IPS DF 4.7 (cell line): ENCODE measurements at regions not wholly inside any gene's neighbourhood (a gene's known extent, or its start where the extent isn't known, plus 50 kb on each side); places are given as distances from the start of the nearest gene placed in this dataset.
"Not testable (repeated sequence)": the region's sequence is repeated elsewhere in the genome, so short reads cannot be mapped to it uniquely, and the experiment has no call there.

ENCODE experiments used
- DNase-seq: peaks from one replicate; pipeline ENCODE4 v3.0.0-alpha.2; 2013; ENCODE audit warnings: low spot score; ENCODE audit errors: extremely low read depth

DNA sequence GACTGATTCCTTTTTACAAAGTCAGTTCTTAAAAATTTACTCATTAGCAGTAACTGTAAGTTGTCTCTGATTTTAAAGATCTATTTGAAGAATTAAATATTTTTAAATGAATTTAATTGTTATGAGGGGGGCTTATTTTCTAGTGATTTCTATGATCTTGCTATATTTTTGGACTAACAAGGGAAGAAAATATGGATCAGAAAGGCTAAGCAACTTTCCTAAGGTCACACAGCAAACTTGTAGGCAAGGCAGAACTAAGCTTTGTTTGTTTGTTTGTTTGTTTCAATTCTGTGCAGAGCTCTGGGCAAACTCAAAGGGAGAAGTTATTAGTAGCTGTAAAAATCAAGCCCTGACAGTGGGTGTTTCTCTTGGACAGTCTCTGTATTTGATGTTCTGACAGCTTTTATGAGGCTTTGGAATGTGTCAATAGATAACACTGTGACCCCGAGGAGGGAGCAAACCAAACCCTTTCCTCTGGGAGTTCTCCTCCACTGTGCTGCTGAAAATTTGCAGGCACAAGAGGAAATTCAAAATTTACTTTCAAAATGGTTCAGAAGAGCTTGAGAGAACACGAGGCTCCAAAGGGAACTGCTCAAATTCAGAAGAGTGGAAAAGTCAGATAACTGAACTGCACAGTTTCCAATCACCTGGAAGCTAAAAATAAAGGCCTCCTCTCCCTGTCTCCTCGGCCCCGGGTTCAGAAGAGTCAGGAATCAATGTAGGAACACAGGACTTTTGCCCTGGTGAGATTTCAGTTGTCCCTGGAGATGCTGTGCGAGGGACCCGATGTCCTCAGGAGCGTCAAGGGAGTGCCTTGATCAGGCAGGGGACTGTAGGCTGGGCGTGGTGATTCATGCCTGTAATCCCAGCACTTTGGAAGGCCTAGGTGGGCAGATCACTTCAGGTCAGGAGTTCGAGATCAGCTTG is 325.7 kb downstream of the GATA3 start:
- no peak for DNase-seq

DNA sequence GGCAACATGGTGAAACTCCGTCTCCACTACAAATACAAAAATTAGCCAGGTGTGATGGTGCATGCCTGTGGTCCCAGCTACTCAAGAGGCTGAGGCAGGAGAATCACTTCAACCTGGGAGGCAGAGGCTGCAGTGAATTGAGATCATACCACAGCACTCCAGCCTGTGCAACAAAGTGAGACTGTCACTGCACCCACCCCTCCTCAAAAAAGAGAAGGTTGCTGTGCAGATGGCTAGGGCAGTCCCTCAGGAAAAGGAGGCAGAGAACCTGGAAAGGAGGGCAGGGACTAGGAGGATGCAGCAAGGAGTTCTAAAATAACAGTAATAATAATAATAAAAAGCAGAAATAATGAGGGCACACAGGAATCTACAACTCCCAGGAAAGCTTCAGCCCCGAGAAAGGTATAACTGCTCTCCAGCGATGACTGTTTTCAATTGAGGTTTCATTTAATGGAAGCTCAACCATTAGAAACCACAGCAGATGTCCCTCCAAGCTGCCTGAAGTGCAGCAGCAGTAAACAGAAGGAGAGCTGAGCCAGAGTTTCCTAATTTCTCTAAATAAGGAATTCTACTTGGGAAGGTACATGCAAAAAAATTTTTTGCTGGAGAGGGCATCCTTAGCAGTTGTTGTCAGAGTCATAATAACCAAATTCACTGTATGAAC is 326.5 kb downstream of the GATA3 start:
- DNase-seq = no peak

DNA sequence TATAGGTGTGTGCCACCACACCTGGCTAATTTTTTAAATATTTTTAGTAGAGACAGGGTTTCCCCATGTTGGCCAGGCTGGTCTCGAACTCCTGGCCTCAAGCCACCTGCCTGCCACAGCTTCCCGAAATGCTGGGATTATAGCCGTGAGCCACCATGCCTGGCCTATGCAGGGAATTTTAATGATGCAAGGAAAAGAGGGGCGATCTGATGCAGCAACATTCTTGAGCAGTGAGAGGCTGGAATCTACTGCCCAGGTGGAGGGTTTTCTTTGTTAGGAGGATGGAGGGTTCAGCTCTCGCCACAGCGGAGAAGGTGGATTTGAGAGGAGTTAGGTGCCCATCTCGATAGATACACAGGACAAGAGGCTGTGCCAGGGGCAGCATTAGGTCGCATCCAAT is 332.3 kb downstream of the GATA3 start:
- no peak for DNase-seq

DNA sequence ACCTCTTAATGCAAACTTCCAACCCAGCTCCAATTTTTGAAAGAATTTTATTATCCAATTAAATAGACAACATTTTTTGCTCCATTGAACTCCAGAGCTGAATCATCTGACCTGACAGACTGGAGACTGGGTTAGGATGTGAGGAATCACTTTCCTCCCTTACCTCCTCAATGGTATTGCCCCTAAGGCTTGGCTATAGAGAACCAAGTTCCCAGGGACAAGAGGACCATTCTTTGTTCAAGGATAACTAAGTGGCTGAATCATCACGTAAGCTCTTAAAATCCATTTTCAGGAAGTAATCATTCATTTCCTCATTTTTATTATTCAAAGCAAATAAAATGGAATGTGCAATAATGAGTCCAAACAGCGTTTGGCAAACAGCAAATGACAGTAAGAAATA is 335.1 kb downstream of the GATA3 start:
- DNase-seq = no peak

DNA sequence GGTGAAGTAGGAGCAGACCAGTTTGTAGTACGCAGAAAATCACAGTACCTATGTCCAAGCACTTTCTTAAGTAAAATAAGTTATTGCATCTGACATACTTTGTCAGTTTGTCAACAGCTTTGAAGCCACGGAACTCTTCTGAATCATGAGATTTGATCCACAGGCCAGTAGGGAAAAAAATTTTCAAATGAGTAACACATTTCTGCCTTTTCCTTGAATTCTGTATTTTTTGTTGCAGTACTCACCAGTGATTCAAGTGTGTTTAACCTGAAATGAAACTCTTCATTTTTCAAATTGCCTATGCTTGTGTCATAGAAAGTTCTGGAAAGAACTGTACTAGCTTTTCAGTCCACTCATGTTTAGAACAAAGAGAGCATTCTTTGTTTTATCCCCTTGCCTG is 337.7 kb downstream of the GATA3 start:
- no peak for DNase-seq

DNA sequence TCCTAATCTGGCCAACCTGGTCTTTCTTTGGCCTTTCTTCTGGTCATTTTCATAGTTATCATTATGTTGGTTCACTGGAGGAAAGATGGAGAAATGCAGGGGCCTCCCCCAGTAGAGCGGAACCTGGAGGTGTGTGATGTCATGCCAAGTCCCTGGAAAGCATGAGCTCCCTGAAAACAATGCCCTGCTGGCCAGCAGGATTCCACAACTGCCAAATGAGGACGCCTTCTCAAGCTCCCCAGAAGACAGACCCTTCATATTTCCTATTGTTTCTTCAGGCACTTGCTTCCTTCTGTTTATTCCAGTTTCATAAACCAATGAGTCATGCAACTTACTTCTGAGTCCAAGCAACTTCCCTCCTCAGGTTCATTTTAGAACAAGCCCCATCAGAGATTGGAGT is 339.0 kb downstream of the GATA3 start:
- no peak for DNase-seq

DNA sequence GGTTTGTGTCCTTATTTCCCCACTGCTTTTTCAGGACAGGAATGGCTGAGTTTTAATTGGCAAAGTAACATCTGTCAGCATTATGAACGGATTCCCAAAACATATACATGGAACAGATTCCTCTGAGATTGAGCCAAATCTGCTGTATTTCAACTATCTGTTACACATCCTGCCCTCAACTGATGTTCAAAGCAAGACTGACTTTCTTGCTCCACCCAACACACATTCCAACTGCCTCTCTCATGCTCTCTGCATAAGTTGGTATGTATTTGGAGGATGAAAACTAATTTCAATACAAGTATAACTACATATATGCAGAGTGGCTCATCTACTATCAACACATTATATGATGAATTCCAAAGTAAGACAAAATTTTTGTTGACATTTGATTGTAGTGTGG is 342.2 kb downstream of the GATA3 start:
- no peak for DNase-seq

DNA sequence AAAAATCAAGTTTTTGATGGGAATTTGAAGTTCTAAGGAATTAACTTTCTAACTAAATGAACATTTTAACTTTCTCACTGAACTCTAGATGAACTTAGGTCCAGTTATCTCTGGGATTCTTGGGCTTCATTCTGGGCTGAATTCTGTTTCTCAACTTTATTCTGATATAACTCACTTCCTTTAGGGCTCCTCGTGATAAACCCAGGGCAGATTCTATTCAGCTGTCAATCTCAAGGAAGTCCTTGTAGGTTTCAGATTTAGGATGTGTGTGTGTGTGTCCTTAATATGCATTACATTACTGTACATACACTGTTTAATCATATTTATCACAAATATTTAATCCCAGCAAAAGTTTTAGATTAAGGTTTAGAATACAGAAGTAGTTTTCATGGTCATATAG is 344.3 kb downstream of the GATA3 start:
- no peak for DNase-seq

DNA sequence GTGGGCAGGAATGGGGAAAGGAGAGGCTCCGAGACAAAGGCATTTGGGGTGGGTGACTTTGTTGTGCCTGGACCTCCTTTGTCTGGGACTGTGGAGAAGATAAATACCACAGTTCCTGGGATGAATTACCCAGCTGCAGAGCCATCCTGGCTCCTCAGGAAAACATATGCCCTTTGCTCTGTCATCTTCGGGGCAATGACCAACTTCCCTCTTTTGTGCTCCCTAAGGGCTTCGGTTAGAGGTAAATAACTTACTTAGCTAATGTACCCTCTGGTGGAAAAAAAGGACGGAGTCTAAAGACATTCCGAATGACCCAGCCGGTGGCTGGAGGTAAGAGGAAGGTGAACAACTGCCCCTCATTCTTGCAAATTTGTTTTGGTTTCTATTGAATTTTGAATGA is 345.7 kb downstream of the GATA3 start:
- no peak for DNase-seq

DNA sequence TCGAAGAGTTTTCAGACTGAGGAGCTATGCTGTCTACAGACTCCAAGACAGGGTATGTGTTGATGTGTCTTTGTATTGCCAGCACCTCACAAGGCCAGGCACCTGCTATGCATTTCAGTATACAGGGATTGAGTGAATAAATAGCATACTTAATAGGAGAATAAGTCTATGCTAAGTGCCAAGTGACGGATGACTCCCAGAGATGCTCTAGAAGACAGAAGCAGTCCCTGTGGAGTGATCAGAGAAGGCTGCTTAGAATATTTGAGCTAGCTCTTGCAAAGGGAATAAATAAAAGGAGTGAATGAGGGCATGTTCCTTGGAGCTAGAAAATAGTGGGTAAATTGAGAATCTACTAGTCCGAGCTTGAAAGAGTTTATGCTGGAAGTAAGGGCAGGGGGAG is 346.4 kb downstream of the GATA3 start:
- DNase-seq = no peak

DNA sequence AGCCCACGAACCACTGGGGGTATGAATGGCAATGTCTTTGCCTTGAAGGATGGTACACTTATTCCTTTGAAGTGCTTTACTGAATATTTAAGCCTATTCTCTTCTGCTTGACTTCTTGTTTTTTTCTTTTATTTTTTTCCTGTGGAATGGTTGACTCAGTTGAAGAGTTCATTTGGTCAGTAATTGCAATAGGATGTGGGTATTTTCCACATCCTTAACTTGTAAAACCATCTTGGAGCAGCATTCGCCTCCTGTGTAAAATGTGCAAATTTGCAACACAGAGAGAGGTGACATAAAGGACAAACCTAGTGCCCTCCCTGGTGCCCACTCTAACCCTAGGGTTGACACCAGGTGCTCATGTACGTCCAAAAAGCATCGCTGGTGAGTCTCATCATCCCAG is 347.0 kb downstream of the GATA3 start:
- no peak for DNase-seq

DNA sequence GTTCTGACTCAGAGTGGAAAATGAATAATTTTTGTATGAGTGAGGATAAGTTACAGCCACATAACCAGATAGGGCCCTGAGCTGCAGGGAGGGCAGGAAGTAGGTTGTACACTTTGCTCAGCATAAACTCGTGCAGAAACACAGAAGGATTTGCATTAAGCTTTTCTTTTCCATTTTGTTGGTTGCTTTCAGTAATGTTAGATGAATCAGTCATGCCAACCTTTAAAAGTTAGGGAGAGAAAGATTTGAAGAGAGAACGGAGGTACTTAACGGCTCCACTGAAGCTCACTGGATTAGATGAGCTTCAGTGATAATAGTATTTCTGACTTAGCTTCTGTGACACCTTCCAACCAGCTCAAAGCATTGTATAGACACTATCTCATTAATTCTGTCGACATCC is 348.1 kb downstream of the GATA3 start:
- DNase-seq = no peak

DNA sequence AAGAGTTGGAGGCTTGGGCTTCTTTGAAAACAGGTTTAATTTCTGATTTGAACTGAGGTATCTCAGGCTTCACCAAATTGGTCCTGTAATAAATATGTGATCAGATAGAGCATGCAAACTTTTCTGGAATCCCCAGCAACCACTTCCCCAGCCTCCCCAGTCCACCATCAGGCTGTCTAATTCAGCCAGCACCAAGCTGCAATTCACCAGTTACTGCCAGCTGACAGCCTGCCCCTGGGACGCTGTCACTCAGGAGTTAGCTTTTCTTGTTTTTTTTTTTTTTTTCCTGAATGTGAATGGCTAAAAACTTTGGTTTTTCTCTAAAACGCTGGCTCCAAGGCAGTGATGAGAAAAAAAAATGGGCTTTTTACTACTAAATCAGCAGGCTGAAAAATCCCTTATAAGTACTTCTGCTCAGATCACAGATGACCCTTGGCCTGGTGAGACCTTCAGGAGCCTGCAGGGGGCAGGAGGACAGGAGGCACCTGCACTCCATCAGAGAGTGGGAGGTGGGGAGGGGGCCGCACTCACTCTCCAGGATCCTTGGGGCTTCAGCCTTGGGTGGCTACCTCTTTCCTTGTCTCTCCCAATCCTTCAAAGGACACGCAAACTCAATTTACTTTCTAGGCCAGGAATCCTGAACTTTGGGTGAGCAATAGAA is 349.4 kb downstream of the GATA3 start:
- no peak for DNase-seq

DNA sequence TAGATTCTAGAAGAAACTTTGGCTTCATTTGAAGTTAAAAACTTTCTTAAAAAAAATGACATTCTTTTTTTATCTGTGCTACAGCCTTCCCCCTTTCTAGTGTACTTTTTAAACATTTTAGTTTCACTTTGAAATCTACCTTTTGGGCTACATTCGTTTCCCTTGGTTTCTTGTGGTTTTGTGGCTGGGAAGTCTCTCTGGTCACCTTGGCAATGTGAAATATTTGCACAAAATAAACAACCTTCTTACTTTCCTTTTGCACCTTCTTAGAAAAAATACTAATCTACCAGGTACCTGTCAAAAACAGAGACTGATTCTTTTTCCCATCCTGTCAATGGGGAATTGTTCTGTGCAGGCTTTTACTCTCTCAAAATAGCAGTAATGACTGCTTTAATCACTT is 350.2 kb downstream of the GATA3 start:
- DNase-seq = no peak

DNA sequence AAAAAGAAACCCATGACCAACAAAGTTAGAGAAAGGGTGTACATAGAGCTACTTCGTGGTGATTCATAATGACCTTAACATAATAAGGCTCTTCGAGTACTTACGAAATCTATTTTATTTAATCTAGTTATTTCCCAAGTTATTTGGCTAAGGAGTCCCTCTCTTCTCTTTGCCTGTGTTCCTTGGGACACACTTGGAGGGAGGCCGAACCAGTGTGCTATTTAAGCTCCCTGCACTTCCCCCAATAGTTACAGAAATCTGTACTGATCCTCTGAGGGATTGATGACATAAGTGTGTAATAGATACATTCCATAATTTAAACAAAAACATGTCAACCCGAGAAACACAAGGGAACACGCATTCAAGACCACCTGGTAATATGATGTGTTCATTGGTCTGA is 351.1 kb downstream of the GATA3 start:
- DNase-seq = no peak

DNA sequence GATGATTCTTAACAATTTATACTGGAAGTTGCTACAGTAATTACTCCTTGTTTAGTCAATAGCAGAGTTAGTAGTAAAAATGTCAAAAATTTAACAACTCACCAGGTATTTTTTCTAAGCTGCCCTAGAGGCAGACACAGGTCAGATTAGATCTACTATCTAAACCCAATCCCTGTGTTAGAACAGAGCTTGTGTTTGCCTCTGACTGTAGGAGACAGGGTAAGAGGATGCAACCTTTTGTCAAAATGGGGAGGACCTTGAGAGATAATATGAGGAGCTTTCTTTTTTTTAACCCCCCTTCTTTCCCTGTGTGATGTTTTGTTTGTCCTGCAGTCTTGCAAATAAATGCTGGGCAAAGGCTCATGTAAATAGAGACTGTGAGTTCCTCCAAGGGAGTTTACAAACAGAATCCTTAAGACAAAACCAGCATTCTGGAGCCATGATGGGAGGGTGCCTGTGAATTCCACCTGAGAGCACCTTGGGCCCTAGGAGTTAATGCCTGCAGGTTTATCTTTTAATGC is 353.1 kb downstream of the GATA3 start:
- no peak for DNase-seq

DNA sequence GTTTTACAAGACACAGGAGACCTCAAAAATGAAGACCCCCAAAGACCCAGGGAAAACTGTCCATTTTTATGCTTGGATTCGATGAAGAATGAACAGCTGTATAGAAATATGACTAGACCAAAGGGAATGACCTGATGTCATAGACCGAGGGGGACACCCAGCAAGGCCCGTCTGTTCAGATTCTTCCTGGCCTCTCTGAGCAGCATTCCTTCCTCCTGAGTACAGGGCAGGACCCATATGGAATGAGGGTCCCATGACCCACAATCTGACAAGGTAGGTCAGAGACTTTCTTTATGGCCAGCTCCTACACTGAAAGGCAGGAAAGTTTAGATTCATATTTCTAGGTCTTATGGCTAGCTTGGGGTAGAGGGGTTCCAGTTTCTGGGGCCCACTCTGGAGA is 356.0 kb downstream of the GATA3 start:
- no peak for DNase-seq

DNA sequence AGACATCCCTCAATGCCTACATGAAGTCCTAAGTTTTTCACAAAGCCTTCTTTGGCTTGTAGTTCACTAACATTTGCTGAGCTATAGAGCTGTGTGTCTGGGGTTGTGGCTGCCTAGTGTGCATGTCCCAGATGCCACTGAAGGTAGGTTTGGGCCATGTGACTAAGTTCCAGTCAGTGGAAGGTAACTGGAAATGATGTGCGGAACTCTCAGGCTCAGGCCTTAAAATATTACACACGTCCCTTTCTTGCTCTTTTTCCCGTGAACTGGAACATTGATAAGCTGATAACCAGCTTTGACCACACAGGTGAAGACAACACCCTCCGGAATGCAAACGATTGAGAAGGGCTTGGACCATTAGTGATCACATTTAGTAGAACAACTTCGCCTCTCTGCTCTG is 358.1 kb downstream of the GATA3 start:
- no peak for DNase-seq

DNA sequence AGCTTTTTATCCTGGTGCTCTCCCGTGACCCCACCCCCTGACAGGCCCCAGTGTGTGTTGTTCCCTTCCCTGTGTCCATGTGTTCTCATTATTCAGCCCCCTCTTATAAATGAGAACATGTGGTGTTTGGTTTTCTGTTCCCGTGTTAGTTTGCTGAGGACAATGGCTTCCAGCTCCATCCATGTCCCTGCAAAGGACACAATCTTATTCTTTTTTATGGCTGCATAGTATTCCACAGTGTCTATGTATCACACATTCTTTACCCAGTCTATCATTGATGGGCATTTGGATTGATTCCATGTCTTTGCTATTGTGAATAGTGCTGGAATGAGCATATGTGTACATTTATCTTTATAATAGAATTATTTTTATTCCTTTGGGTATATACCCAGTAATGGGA is 360.5 kb downstream of the GATA3 start:
- DNase-seq = not testable (repeated sequence)

DNA sequence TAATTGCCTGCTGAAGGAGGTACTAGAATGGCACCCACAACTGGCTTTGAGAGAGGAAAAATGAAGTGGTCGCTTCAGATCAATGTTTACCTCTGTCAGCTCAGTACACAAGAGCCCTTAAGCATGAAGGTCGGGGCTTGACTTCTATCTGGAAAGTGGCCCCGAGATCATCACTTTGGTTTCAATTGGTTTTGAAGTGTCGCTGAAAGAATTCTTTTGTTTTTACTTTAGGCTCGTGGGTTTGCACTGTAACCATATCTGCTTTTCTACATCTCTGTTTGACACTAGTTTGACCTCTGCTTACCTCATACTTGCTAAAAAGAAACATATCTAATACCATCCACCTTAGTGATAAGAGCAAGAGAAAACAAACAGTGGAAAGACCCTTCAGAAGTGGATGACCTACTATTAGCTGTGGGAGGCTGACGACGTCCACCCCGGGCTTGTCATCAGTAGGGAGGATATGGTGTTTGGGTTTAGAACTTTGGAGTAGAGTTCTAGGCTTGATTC is 361.8 kb downstream of the GATA3 start:
- no peak for DNase-seq

DNA sequence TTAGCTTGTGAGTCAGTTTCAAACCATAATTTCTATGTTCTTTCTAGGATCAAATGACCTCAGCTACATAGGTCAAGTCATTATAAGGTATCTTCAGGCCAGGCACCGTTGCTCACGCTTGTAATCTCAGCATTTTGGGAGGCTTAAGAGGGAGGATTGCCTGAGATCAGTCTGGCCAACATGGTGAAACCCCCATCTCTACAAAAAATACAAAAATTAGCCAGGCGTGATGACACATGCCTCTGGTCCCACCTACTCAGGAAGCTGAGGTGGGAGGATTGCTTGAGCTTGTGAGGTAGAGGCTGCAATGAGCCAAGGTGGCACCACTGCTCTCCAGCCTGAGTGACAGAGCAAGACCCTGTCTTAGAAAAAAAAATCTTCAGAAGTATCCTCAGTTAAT is 362.3 kb downstream of the GATA3 start:
- DNase-seq = no peak

DNA sequence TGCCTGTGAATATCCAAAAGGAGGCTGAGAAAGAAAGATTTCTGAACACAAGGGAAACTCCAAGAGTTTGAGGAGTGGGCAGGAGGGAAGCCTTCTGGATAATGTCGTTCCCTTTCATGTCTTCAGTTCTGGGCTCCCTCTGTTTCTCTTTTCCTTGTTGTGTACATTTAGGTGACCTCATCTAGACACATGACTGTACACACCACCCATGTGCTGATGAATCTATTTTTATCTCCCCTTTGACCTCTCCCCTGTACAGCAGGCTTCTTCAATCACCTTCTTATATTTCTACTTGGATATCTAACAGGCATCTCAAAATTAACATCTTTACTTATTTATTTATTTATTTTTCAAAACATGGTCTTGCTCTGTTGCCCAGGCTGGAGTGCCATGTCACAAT is 363.1 kb downstream of the GATA3 start:
- no peak for DNase-seq
